Gastroesophageal sphincter (tissue), 3 donors: ENCODE measurements at regions not wholly inside any gene's neighbourhood (a gene's known extent, or its start where the extent isn't known, plus 50 kb on each side); places are given as distances from the start of the nearest gene placed in this dataset.

Experiments used
- CTCF ChIP-seq, 4 experiments: fragments of 200-600 bp in 2 of 4; fragments of 450-650 bp in 2 of 4; sonication (generic) in 1 of 4; IDR thresholded peaks; one replicate each; pipeline ENCODE4 v1.5.1; 2017 to 2019; ENCODE audit warnings: antibody characterized with exemption in 4 of 4, mild to moderate bottlenecking in 2 of 4, moderate library complexity in 2 of 4
- POLR2AphosphoS5 ChIP-seq: sonication (generic); formaldehyde crosslinking; IDR thresholded peaks from one replicate; pipeline ENCODE4 v1.6.1; 2017; ENCODE audit warnings: antibody characterized with exemption

GRCh38 chr13:77412116-77412635, 85.3 kb upstream of the MYCBP2 start:
- TF ChIP-seq CTCF (IDR thresholded peaks at IDR 0.05) = no peak
- TF ChIP-seq POLR2AphosphoS5 = no peak
